Heart left ventricle (tissue), 16 donors: ENCODE measurements at regions not wholly inside any gene's neighbourhood (a gene's known extent, or its start where the extent isn't known, plus 50 kb on each side); places are given as distances from the start of the nearest gene placed in this dataset.

Experiments
- ATAC-seq, 4 donors: fragments of 200-7000 bp; cut with Tn5 transposase; one replicate each; pipeline ENCODE4 v1.9.1; 2020 to 2022; ENCODE audit warnings: moderate library complexity in 4 of 4, mild to moderate bottlenecking in 3 of 4, moderate number of reproducible peaks in 1 of 4
- DNase-seq, 5 donors: peaks; one replicate each; pipeline ENCODE4 v3.0.0-alpha.2; 2020
- H3K27ac ChIP-seq, 12 donors: fragments of 200-600 bp; sonication (generic) in 4 of 12; one replicate each; pipeline versions ENCODE4 v1.5.0 to v1.8.0; 2016 to 2022; ENCODE audit warnings: mild to moderate bottlenecking in 2 of 12
- H3K27me3 ChIP-seq, 9 donors: fragments of 200-600 bp; sonication (generic) in 2 of 9; one replicate each; pipeline versions ENCODE4 v1.5.1 to v1.8.0; 2016 to 2022; ENCODE audit warnings: mild to moderate bottlenecking in 3 of 9
- H3K36me3 ChIP-seq, 9 donors: fragments of 200-600 bp; sonication (generic) in 2 of 9; one replicate each; pipeline versions ENCODE4 v1.5.0 to v1.8.0; 2018 to 2022; ENCODE audit warnings: mild to moderate bottlenecking in 2 of 9
- H3K4me1 ChIP-seq, 12 donors: fragments of 200-600 bp; sonication (generic) in 4 of 12; one replicate each; pipeline versions ENCODE4 v1.5.0 to v1.8.0; 2016 to 2022; ENCODE audit warnings: mild to moderate bottlenecking in 3 of 12
- H3K4me3 ChIP-seq, 12 donors: fragments of 200-600 bp; sonication (generic) in 4 of 12; one replicate each; pipeline versions ENCODE4 v1.5.0 to v1.8.0; 2017 to 2022; ENCODE audit warnings: mild to moderate bottlenecking in 9 of 12, moderate library complexity in 4 of 12
- H3K9me3 ChIP-seq, 12 donors: fragments of 200-600 bp; sonication (generic) in 4 of 12; one replicate each; pipeline versions ENCODE4 v1.5.0 to v1.8.0; 2016 to 2022; ENCODE audit warnings: mild to moderate bottlenecking in 1 of 12
- CTCF ChIP-seq, 12 donors: fragments of 200-600 bp; sonication (generic) in 4 of 12; IDR thresholded peaks; one replicate each; pipeline versions ENCODE4 v1.5.0 to v1.8.0; 2018 to 2022; ENCODE audit warnings: antibody characterized with exemption in 12 of 12, mild to moderate bottlenecking in 5 of 12
- POLR2A ChIP-seq, 2 donors: fragments of 450-650 bp; IDR thresholded peaks; one replicate each; pipeline ENCODE4 v1.6.1; 2017; ENCODE audit warnings: antibody characterized with exemption in 2 of 2, mild to moderate bottlenecking in 2 of 2, moderate library complexity in 2 of 2
- WGBS, 4 donors: extraction: QIAGEN DNeasy Blood & Tissue Kit in 2 of 4; methylation state at CpG; one replicate each; pipeline versions ENCODE4 v1.1.5 to v1.1.7; 2013 to 2018; 5-methylcytosine and 5-hydroxymethylcytosine counted together
- intact Hi-C, 10 donors: fragments of 100-400 bp; cut with DNase I; formaldehyde crosslinking; loops; one replicate each; pipeline versions ENCODE4 v1.11.1 to v1.14.2; 2022
- donor health status: ischemic (EF 13 %, LVEDD 7.1; RV severe dilation, severe dysfunction).
- donor health status: healthy with polysubstance abuse.
- donor health status: DM: no; HTN: yes; CAD: no.
- donor health status: DM: no; HTN: no; CAD: no.
- donor health status: ischemic (EF 25% LVEDD 6.9; RV normal size, moderate dysfunction).
- donor health status: ischemic (EF 25% LVEDD 5.7; RV mildly dilated, moderate dysfunction).
- donor health status: healthy.
- donor health status: DM: yes; HTN: yes; CAD: no.
- donor health status: ischemic (EF 35%, LVEDD 5.7; RV mildly dilated, moderate dysfunction).
- donor health status: nonischemic (EF 11% LVEDD 7.7; RV severe dilation, severe dysfunction).
- donor health status: DM: yes; HTN: yes; CAD: no.
- donor health status: PGD.
- donor health status: ischemic (EF 29% LVEDD 5.4; RV normal size, mild dysfunction).
- donor health status: nonischemic (EF 23%, LVEDD 6.1; RV moderate dilation, normal function).

GRCh38 chr14:76551906-76552305 is 176.0 kb downstream of the ESRRB start:
- Histone ChIP-seq H3K27me3 (no peaks in the 10 kb centered on the region), H3K36me3 (no peaks in the 10 kb centered on the region), H3K27ac (no peak overlapping the region), H3K9me3 (no peaks in the 10 kb centered on the region), H3K4me3 (no peak overlapping the region), H3K4me1 (no peaks in the 10 kb centered on the region)
- DNase-seq (no peak), ATAC-seq (no peak)
- 60 to 70% (median 62%) methylated on average over 4 of the region's 4 CpGs for WGBS, 4 donors
- intact Hi-C loops = no loop called here
- TF ChIP-seq POLR2A (IDR thresholded peaks at IDR 0.05) (no peak), CTCF (IDR thresholded peaks at IDR 0.05) (no peak)

- intact Hi-C loops = no loop called here
- DNase-seq (no peak), ATAC-seq (no peak)
- WGBS, 4 donors = 89 to 91% (median 90%) methylated on average over 18 of the region's 18 CpGs
- Histone ChIP-seq H3K4me3 (no peak overlapping the region), H3K27ac (no peak overlapping the region), H3K27me3 (no peaks in the 10 kb centered on the region), H3K4me1 (no peaks in the 10 kb centered on the region), H3K36me3 (no peaks in the 10 kb centered on the region), H3K9me3 (peaks cover 0 to 11% (median 0%) of the 10 kb centered on the region in 12 donors)
- no peak for TF ChIP-seq POLR2A (IDR thresholded peaks at IDR 0.05)
- TF ChIP-seq CTCF (IDR thresholded peaks at IDR 0.05) = no peak
Measured at GRCh38 chr14:76564471-76565422, 188.8 kb downstream of the ESRRB start.

- H3K9me3 ChIP-seq = peaks cover 0 to 13% (median 0%) of the 10 kb centered on the region in 12 donors
- H3K4me3 ChIP-seq = no peak overlapping the region
- no peak for TF ChIP-seq POLR2A (IDR thresholded peaks at IDR 0.05)
- TF ChIP-seq CTCF (IDR thresholded peaks at IDR 0.05) = no peak
- no peak overlapping the region for H3K27ac ChIP-seq
- intact Hi-C loops = no loop called here
- no peaks in the 10 kb centered on the region for H3K27me3 ChIP-seq
- DNase-seq (no peak), ATAC-seq (no peak)
- H3K36me3 ChIP-seq = no peaks in the 10 kb centered on the region
- WGBS, 4 donors = 82 to 87% (median 85%) methylated on average over 4 of the region's 4 CpGs
- no peaks in the 10 kb centered on the region for H3K4me1 ChIP-seq
Measured at GRCh38 chr14:76566439-76566838, 190.5 kb downstream of the ESRRB start.

GRCh38 chr14:76574416-76575095 is 186.7 kb upstream of the VASH1 start:
- DNase-seq (no peak), ATAC-seq (no peak)
- no peak for TF ChIP-seq CTCF (IDR thresholded peaks at IDR 0.05)
- TF ChIP-seq POLR2A (IDR thresholded peaks at IDR 0.05) = no peak
- H3K27ac ChIP-seq = no peak overlapping the region
- intact Hi-C loops = loop anchor here in 1 of 10 donors (10.0 kb wide), 1 partner anchor 100 kb away; no protein-coding TSS in a partner anchor
- WGBS, 4 donors = 51 to 68% (median 63%) methylated on average over 22 of the region's 22 CpGs
- peak overlapping the region in 1 of 12 donors; percentile 18 for H3K4me3 ChIP-seq
- H3K27me3 ChIP-seq = no peaks in the 10 kb centered on the region
- H3K36me3 ChIP-seq = no peaks in the 10 kb centered on the region
- peaks cover 0 to 5% (median 0%) of the 10 kb centered on the region in 12 donors for H3K9me3 ChIP-seq
- peaks cover 0 to 11% (median 4%) of the 10 kb centered on the region in 12 donors for H3K4me1 ChIP-seq
